GM18502 (cell line): ENCODE measurements at regions not wholly inside any gene's neighbourhood (a gene's known extent, or its start where the extent isn't known, plus 50 kb on each side); places are given as distances from the start of the nearest gene placed in this dataset.
A peak's percentile ranks its signal among the peaks of the same experiment; 100 is the strongest.

Source experiments
- ATAC-seq: cut with Tn5 transposase; IDR thresholded peaks from one replicate; pipeline ENCODE4 v1.9.1; 2021; ENCODE audit warnings: mild to moderate bottlenecking; ENCODE audit not compliant: unreplicated experiment, poor library complexity

DNA sequence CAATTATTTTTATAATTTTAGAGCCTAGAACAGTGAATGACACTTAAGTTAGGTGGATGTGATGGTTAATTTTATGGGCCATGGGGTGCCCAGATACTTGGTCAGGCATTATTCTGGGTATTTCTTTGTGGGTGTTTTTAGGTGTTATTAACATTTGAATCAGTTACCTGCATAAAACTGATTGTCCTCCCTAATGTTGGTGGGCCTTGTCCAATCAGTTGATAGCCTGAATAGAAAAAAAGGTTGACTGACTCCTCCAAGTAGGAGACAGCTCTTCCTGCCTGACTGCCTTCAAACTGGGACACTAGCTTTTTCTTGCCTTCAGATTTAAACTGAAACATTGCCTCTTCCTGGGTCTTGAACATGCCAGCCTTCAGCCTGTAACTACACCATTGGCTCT lies 312.9 kb upstream of the FIGN start:
- no peak for ATAC-seq

DNA sequence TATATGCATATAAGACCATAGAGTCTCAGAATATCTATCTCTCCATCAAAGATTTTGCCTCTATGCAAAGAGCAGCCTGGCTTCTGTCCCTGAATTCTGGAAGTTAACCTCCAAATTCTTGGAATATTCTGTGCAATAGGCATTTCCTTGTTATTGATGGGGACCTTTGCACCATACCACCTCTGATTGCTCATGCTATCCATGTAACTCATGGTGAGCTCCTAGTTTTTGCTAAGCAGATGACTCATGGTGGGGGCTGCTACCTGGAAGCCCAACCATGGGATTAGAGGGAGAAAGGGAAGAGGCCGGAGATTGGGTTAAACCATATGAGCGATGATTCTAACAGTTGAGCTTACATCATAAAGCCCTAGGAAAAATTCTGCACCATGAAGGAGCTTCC lies 310.2 kb upstream of the FIGN start:
- ATAC-seq: no peak

DNA sequence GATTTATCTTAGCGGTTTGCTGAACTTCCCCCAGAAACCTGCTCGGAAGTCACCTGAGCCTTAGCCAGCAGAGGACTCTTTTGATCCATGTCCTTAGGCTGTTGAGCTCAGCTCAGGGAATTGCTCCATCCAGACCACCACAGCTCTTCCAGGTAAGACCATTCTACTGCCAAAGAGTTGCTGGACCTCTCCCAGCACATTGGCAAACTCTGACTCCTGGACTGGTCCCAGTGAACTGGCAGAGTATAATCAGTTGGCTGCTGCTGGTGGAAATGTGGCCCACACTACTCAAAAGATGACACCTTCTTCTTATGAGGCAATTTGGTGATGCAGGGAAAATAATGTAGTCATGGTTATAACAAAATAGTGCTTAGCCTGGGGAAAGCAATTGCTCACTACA lies 308.8 kb upstream of the FIGN start:
- no peak for ATAC-seq

DNA sequence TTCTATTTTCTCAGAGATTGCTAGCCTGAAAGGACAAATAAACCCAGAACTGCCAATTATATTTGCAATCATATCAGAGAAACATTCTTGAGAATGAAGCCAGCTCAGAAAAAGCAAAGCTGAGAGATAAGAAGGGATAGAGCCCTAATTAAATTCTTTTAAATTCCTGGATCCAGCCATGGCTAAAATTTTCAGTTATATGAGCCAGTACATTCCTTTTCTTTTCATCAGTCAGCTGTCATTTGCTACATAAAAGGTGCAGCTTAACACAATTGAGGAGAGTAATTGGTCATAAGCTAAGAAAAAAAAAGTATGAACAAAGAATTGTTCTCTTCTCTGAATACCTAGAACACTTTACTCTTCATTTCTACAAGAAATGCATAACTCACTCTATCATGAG lies 303.5 kb upstream of the FIGN start:
- no peak for ATAC-seq

DNA sequence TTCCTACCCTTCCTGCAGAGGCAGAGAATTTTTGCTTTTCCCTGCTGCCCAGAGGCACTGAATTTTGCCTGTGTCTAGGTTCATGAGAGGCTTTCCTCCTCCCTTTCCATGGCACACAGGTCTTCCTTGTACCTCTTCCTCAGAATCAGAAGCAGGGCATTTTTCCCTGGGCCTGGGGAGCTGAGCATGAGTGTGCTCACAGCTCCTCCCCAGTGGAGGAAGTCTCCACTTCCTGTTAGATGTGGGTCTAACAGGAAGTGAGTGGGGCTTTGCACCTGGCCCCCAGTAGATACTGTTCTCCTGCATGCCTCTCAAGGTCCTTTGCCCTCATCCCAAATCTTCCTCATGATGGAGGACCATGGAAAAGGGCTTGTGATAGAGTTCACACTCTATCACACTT lies 297.2 kb upstream of the FIGN start:
- no peak for ATAC-seq

DNA sequence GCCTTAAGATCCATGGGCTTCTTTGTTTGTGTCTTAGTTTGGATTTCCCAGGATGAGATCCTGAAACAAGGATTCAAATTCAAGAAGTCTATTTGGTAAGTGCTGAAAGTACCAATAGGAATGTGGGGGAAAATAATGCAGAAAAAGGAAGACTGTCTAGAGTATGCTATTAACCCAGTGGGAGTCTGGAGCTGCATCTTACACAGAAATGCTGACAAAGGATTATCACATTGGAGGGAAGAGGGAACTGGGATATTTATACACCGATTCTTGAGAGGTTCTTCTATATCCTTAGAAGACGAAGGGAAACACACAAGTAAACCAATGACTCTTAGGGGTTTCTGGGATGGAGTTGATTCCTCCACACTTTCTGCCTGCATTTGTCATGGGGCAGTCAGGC lies 294.8 kb upstream of the FIGN start:
- ATAC-seq: no peak

DNA sequence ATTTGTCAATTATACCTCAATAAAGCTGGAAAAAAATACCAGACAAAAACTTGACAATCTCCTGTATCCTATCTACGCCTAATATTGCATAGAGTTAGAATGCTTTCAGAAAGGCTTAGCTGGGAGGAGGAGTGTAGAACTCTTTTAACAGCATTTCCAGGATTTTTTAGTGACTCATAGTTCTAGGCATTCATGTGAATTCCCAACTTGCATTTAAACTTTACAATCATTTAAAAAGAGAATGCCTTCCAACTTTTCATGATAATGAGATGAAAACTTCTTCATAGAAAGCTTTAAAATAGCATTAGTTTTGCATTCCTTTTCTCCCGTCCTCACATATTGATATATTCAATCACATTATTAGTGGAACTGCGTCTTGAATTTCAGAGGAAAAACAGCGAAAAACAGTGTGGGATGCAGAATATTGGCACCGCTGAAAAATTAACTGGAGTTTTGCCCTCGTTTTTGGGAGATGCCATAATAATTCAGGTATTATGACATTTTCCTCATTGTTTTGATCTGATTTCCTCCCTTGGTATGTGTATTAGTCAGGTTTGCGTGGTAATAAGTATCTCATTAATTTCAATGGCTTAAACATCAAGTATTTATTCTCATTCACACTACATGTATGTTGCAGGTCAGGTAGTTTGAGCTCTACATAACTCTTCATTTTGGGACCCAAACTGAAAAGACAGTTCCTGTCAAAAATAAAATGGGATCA lies 293.2 kb upstream of the FIGN start:
- no peak for ATAC-seq

DNA sequence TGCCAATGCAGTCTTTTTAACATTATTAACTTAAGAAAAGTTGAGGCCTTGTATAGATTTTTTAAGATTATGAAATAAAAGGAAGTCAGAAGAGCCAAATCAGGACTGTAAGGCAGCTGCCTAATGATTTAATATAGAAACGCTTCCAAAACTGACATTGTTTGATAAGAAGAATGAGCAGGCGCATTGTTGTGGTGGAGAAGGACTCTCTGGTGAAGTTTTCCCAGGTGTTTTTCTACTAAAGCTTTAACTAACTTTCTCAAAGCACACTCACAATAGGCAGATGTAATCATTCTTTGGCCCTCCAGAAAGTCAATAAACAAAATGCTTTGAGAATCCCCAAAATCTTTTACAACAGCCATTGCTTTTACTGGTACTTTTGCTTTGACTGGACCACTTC lies 288.6 kb upstream of the FIGN start:
- no peak for ATAC-seq

DNA sequence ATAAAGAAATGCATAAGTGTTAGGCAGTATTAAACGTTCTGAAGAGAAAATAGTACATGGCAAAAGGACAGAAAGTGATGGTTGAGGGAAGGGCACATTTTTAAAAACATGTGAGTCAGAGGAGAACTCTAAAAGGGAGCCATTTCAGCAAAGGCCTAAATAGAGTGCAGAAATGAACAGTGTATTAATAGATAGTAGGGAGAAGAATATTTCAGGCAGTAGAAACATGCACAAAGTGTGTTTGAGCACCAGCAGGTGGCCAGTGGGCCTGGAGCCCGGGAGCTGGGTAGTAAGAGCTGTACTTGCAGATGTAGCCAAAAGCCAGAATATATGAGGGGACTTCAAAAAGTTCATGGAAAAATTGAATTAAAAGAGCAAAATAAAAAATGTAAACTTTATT lies 288.1 kb upstream of the FIGN start:
- no peak for ATAC-seq

DNA sequence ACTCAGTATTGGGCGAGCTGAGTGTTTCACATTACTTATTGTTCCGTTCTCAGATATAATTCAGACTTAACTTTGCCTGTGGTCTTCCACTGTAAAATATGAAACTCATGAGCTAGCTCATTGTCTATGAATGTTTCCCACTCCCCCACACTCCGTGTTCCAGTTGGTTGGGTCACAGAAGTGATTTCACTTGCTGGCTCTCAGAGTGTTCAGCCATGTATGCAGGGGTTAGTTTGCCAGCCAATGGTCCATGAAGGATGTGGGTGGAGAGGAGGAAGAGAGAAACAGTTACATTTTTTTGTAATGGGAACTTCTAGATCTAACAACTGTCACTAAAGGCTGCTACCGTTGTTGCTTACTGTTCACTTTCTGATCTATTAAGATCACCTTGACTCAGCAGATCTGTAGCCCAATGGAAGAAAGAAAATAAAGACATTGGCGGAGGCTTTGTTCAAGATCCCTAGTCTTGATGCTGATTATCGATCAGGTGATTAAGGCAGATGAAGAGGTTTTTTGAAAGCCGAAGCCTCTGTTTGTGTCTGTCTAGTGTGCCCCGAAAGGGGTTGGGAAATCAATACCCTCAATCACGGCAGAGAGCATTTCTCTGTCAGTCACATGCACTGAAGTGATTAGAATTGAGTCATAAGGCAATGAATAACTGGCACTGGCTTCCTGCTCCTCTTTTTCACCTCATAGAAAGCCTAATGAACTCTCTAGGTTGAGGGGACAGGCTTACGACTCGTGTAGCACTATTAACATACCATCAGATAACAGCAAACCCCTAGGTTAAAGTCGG lies 279.7 kb upstream of the FIGN start:
- ATAC-seq: peak; percentile 98

DNA sequence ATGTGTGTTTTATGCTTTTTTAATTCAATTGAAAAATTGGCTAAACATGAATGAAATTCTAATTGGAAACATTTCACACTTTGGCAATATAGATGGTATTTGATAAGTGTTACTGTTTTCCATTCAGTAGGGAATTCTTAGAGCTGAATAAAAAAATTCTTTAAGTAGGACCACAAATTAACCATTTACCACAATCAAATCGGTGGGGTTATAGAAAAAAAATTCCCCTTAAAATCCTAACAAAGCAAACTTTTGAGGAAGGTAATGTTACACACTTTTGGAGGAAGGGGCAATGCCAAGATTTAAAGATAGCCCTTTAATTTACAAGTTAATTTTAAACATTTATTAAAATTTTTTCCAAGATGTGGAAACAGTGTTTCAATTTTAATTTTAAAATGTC lies 279.0 kb upstream of the FIGN start:
- ATAC-seq: no peak

DNA sequence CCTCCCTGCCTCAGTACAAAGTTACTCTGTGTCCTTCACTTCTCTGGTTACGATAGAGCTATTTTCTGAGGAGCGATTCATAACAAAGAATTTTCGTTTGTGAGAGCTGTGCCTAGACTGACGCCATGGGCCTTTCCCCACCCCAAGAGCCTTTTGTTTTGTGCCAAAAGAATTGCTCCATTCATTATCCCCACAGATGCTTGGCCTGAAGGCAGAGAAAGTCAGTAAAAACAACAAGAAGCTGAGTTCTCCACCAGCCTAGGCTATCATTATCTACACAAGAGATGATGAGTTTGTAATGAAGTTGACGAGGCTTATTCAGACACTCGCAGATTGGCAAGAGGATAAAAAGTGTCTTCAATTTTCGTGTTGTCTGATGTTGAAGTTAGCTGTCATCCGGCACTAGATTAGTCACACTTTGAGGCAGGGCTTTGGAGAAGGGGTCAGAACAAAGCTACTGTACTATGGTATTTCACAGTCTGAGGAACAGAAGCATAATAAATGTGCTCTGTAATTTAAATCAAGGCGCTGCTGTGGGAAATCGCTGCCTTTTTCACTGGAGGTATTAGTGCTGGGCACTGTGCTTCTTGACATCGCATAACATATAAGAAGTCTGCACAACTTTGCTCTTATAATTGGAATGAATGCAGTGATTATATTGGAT lies 278.4 kb upstream of the FIGN start:
- no peak for ATAC-seq

DNA sequence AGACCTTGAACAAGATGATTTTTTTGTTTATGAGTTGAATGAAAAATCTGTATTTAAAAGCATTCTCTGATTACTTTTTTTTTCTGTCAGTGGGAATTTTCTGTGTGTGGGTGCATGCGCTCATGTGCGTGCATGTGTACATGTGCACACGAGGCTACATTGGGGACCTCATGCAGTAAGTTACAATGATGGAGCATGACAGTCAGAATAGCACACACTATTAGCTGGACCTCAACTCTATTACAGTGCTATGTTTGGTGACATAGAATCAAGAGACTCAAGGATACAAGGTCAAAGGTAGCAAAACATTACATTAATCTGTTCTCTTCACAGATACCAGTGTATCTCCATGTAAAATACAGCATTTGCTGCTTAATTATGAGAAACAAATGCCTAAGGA lies 276.8 kb upstream of the FIGN start:
- ATAC-seq: no peak

DNA sequence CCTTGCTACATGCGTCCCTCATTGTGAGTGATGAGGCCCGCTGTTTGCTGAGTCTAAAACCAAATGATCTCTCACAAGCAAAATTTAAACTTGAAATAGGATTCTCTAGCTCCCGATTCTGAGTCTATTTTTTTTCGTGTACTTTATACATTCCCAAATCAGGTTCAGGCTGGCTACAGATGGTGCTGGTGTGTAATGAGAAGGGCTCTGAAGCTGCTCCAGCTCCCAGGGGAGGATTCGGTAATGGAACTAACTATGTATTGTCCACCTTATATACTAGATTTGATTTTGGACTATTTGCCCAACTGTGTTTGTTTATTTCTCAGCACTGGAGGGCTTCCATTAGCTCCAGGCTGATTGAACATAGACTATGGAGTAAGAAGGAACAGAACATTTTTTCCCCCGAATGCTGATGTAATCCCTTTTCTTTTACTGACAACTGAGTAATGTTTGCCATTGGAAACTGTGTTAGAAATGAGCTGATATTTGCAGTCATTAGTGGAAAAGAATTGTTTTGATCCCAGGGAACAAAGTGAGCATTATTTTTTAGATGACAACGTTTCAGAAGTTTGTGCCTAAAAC lies 274.0 kb upstream of the FIGN start:
- no peak for ATAC-seq

DNA sequence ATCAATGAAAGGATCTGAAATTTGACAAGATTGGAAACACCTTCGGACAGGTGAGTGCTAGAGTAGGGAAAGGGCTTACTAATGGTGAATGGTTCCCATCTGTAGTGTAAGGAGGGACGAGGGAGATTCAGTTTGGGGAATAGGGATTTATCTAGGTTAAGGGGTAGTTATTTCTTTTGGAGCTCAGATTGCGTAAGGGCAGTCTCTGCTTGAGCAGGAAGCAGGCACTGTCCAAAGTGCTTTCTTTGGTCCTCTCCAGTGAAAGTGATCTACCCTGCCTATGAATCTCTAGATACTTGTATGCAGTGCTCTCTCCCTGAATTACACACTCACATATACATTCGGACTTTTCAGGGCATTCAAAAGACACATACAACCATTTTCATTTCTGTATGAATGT lies 272.9 kb upstream of the FIGN start:
- no peak for ATAC-seq

DNA sequence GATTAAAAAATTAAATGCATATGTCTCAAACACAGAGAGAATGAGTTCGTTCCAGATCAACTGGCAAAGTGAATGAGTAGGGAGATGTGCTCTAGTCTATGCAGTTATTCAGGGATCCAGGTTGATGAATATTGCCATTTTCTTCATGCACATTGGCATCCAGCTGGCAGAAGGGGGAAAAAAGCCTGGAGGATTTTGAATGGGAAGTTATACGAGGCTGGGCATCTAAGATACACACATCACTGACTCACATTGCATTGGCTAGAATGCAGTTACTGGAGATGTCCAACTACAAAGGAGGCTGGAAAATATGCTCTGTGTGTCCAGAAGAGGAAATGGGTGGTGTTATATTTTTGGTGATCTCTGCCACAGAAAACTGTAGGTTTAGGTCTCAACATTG lies 270.9 kb upstream of the FIGN start:
- ATAC-seq: no peak

DNA sequence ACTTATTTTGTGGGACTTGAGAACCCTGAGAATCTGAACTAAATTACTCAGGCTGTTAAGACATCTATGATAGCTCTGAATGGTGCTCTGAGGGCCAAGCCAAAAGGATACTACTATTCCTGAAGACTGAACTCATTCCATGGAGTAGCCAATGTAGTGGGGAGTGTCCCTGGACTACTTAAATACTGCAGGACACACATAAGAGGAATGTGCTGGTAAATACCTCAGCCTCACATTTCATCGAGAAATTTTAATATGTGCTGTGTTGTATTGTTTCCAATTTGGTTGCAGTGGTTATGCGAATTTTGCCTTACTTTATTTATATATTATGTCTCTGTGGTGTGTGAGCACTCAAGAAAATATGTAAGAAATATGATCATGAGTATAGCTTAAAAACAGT lies 264.4 kb upstream of the FIGN start:
- ATAC-seq: no peak

DNA sequence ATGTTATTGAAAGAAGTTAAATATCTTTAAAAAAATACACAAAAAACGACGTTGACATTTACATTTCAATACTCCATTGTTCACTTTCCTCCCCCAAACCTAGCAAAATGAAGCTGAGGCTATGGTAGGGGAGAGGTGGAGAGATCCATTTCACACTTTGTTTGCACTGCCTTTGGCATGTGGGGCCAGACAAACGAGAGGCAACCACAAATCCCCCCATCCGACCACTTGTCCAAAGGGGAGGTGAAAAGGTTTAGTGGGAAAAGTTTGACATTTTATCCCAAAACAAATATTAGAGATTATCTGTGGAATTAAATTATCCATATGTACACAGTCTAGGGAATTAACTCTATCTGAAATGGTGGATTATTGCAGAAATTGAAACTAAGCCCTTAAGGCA lies 261.7 kb upstream of the FIGN start:
- no peak for ATAC-seq

DNA sequence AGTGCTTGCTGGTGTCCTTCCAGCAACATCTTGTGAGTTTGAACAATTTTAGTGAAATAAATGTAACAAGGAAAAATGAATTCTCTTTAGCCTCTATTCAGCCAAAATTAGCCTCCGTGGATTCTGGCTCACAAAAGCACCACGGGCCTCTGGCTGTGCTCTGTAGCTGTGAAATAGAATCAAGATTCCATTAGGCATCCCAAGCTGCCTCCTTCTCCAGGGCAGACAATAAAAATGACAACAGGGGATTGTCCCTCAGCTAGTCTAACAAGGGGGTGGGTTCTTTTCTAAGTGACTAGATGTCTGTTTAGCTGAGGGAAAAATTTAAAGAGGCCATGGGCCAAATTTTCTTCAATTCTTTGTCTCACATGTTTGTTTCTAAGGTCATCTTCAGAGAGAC lies 254.7 kb upstream of the FIGN start:
- ATAC-seq: no peak

DNA sequence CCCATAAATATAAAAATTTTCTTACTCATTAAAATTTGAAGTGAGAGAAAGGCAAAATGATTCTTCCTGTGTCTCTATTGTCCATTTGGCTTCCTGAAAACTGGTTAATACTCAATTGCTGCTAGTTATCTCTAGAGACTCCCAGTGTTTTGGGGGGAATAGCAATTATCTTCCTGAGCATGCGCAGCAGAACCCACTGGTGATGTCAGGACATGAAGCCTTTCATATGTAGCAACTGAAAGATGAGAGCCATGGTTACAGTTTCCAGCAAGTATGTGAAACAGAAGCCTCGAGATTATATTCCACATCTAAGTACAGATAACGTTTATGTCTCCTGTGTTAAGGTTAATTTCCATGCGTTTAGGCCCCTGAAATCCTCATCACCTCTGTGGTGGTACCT lies 254.3 kb upstream of the FIGN start:
- no peak for ATAC-seq
